ENCODE measurements at regions not wholly inside any gene's neighbourhood (a gene's known extent, or its start where the extent isn't known, plus 50 kb on each side); places are given as distances from the start of the nearest gene placed in this dataset.

DNA sequence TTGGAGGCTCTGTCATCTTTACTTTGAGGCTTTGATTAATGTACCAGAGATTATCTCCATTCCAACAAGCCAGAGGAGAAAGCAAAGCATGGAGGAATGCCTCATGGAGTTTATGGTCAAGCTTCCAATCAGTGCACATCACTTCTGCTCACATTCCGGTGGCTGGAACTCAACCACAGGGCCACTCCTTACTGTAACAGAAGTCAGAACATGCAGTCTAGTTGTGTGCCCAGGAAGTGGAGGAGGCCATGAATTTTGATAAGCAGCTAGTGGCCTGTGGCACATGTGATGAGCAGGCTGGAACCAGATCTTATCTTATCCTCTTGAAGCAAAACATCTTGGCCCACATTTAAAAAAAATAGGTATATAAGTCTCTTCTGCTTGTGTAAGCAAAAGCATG is 258.9 kb upstream of the ARHGAP20 start:
- Histone ChIP-seq H3K14ac (ENCODE audit: low read length) (no peak overlapping the region), H4K91ac (ENCODE audit: low read depth, low read length) (no peak overlapping the region), H2BK12ac (ENCODE audit: low read length) (no peak overlapping the region), H3K9ac (ENCODE audit: low read length) (no peak overlapping the region), H4K12ac (ENCODE audit: low read depth, low read length) (no peak overlapping the region), H3K4ac (ENCODE audit: low read depth, low read length) (no peak overlapping the region), H3K9me3 (ENCODE audit: insufficient read depth, low read depth, low read length) (no peaks in the 10 kb centered on the region), H3K36me3 (ENCODE audit: control insufficient read depth in 1 of 2, insufficient read depth in 2 of 2, low read length in 2 of 2) (no peaks in the 10 kb centered on the region), H4K8ac (ENCODE audit: low read depth, low read length) (no peak overlapping the region), H3K4me3 (ENCODE audit: low read depth, low read length) (no peak overlapping the region), H2AFZ (ENCODE audit: insufficient read depth, low read length, poor library complexity) (no peak overlapping the region), H2BK120ac (ENCODE audit: insufficient read depth, low read length, poor library complexity) (no peak overlapping the region), H3K79me2 (ENCODE audit: control insufficient read depth, insufficient read depth, low read length, poor library complexity) (no peaks in the 10 kb centered on the region), H3K23ac (ENCODE audit: low read length) (no peak overlapping the region), H3K79me1 (ENCODE audit: low read length) (no peaks in the 10 kb centered on the region), H2AK5ac (ENCODE audit: low read length) (no peak overlapping the region), H3K4me1 (ENCODE audit: control insufficient read depth in 1 of 2, insufficient read depth in 2 of 2, low read length in 2 of 2) (no peaks in the 10 kb centered on the region), H3K27ac (ENCODE audit: low read depth, low read length) (no peak overlapping the region), H3K27me3 (ENCODE audit: insufficient read depth, low read length) (no peaks in the 10 kb centered on the region), H3K4me2 (ENCODE audit: low read length) (no peak overlapping the region), H2BK5ac (ENCODE audit: low read depth, low read length, poor library complexity) (no peak overlapping the region), H3K18ac (ENCODE audit: low read length) (no peak overlapping the region)
- no peak for DNase-seq
- WGBS (ENCODE audit: extremely low coverage, insufficient coverage, insufficient read length), result no CpG with 5 or more reads among the region's 1 CpG

GRCh38 chr11:110968348-110969062 is 256.3 kb upstream of the ARHGAP20 start:
- no peak overlapping the region for H2AK5ac ChIP-seq (ENCODE audit: low read length)
- H2AFZ ChIP-seq (ENCODE audit: insufficient read depth, low read length, poor library complexity), result no peak overlapping the region
- no peak overlapping the region for H4K8ac ChIP-seq (ENCODE audit: low read depth, low read length)
- no peaks in the 10 kb centered on the region for H3K9me3 ChIP-seq (ENCODE audit: insufficient read depth, low read depth, low read length)
- H3K79me2 ChIP-seq (ENCODE audit: control insufficient read depth, insufficient read depth, low read length, poor library complexity), result no peaks in the 10 kb centered on the region
- no peak overlapping the region for H3K18ac ChIP-seq (ENCODE audit: low read length)
- no peak overlapping the region for H3K27ac ChIP-seq (ENCODE audit: low read depth, low read length)
- no peak overlapping the region for H3K9ac ChIP-seq (ENCODE audit: low read length)
- H3K27me3 ChIP-seq (ENCODE audit: insufficient read depth, low read length), result no peaks in the 10 kb centered on the region
- H3K4me1 ChIP-seq (ENCODE audit: control insufficient read depth in 1 of 2, insufficient read depth in 2 of 2, low read length in 2 of 2), result no peaks in the 10 kb centered on the region
- H2BK120ac ChIP-seq (ENCODE audit: insufficient read depth, low read length, poor library complexity), result no peak overlapping the region
- H3K4me2 ChIP-seq (ENCODE audit: low read length), result no peak overlapping the region
- WGBS (ENCODE audit: extremely low coverage, insufficient coverage, insufficient read length), result no CpG with 5 or more reads among the region's 4 CpGs
- H3K4ac ChIP-seq (ENCODE audit: low read depth, low read length), result no peak overlapping the region
- H3K79me1 ChIP-seq (ENCODE audit: low read length), result no peaks in the 10 kb centered on the region
- no peak overlapping the region for H2BK12ac ChIP-seq (ENCODE audit: low read length)
- H3K14ac ChIP-seq (ENCODE audit: low read length), result no peak overlapping the region
- DNase-seq, result no peak
- no peak overlapping the region for H4K91ac ChIP-seq (ENCODE audit: low read depth, low read length)
- H2BK5ac ChIP-seq (ENCODE audit: low read depth, low read length, poor library complexity), result no peak overlapping the region
- no peak overlapping the region for H3K23ac ChIP-seq (ENCODE audit: low read length)
- no peak overlapping the region for H3K4me3 ChIP-seq (ENCODE audit: low read depth, low read length)
- H3K36me3 ChIP-seq (ENCODE audit: control insufficient read depth in 1 of 2, insufficient read depth in 2 of 2, low read length in 2 of 2), result no peaks in the 10 kb centered on the region
- no peak overlapping the region for H4K12ac ChIP-seq (ENCODE audit: low read depth, low read length)

GRCh38 chr11:110966131-110966530 is 253.9 kb upstream of the ARHGAP20 start:
- H3K36me3 ChIP-seq (ENCODE audit: control insufficient read depth in 1 of 2, insufficient read depth in 2 of 2, low read length in 2 of 2), result no peaks in the 10 kb centered on the region
- no peaks in the 10 kb centered on the region for H3K79me2 ChIP-seq (ENCODE audit: control insufficient read depth, insufficient read depth, low read length, poor library complexity)
- H3K27me3 ChIP-seq (ENCODE audit: insufficient read depth, low read length), result no peaks in the 10 kb centered on the region
- no peak overlapping the region for H4K8ac ChIP-seq (ENCODE audit: low read depth, low read length)
- H2BK120ac ChIP-seq (ENCODE audit: insufficient read depth, low read length, poor library complexity), result no peak overlapping the region
- no peak overlapping the region for H2AFZ ChIP-seq (ENCODE audit: insufficient read depth, low read length, poor library complexity)
- no peak overlapping the region for H2BK12ac ChIP-seq (ENCODE audit: low read length)
- no peaks in the 10 kb centered on the region for H3K79me1 ChIP-seq (ENCODE audit: low read length)
- H2AK5ac ChIP-seq (ENCODE audit: low read length), result no peak overlapping the region
- H3K18ac ChIP-seq (ENCODE audit: low read length), result no peak overlapping the region
- DNase-seq, result no peak
- no peaks in the 10 kb centered on the region for H3K4me1 ChIP-seq (ENCODE audit: control insufficient read depth in 1 of 2, insufficient read depth in 2 of 2, low read length in 2 of 2)
- H3K9me3 ChIP-seq (ENCODE audit: insufficient read depth, low read depth, low read length), result no peaks in the 10 kb centered on the region
- no CpG with 5 or more reads among the region's 1 CpG for WGBS (ENCODE audit: extremely low coverage, insufficient coverage, insufficient read length)
- no peak overlapping the region for H3K4ac ChIP-seq (ENCODE audit: low read depth, low read length)
- no peak overlapping the region for H3K14ac ChIP-seq (ENCODE audit: low read length)
- H3K27ac ChIP-seq (ENCODE audit: low read depth, low read length), result no peak overlapping the region
- no peak overlapping the region for H4K91ac ChIP-seq (ENCODE audit: low read depth, low read length)
- H3K23ac ChIP-seq (ENCODE audit: low read length), result no peak overlapping the region
- no peak overlapping the region for H2BK5ac ChIP-seq (ENCODE audit: low read depth, low read length, poor library complexity)
- no peak overlapping the region for H3K9ac ChIP-seq (ENCODE audit: low read length)
- H4K12ac ChIP-seq (ENCODE audit: low read depth, low read length), result no peak overlapping the region
- H3K4me2 ChIP-seq (ENCODE audit: low read length), result no peak overlapping the region
- no peak overlapping the region for H3K4me3 ChIP-seq (ENCODE audit: low read depth, low read length)

DNA sequence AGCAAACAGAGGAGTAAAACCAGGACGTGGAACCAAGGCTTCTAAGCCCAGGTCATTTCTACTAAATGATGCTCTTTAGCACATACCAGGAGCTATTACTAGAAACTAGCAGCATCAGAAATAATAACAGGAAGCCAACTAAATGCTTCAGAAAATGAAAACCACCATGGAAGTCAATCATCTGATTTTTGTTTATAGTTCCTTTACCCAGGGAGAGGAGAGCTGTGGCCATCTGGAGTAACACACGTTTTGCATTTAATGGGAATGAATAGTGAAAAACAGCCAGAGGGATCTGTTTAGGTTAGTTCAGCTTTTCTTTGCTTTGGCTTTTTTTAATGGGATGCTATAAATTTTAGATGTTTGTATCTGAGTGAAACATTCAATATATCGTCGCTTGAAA is 250.7 kb upstream of the ARHGAP20 start:
- no peak overlapping the region for H2BK5ac ChIP-seq (ENCODE audit: low read depth, low read length, poor library complexity)
- no peaks in the 10 kb centered on the region for H3K27me3 ChIP-seq (ENCODE audit: insufficient read depth, low read length)
- no peak overlapping the region for H2AFZ ChIP-seq (ENCODE audit: insufficient read depth, low read length, poor library complexity)
- WGBS (ENCODE audit: extremely low coverage, insufficient coverage, insufficient read length), result no CpG with 5 or more reads among the region's 4 CpGs
- H3K4me1 ChIP-seq (ENCODE audit: control insufficient read depth in 1 of 2, insufficient read depth in 2 of 2, low read length in 2 of 2), result no peaks in the 10 kb centered on the region
- H3K79me1 ChIP-seq (ENCODE audit: low read length), result no peaks in the 10 kb centered on the region
- no peaks in the 10 kb centered on the region for H3K9me3 ChIP-seq (ENCODE audit: insufficient read depth, low read depth, low read length)
- H3K14ac ChIP-seq (ENCODE audit: low read length), result no peak overlapping the region
- no peak overlapping the region for H3K23ac ChIP-seq (ENCODE audit: low read length)
- H3K4ac ChIP-seq (ENCODE audit: low read depth, low read length), result no peak overlapping the region
- H3K18ac ChIP-seq (ENCODE audit: low read length), result no peak overlapping the region
- H3K9ac ChIP-seq (ENCODE audit: low read length), result no peak overlapping the region
- no peak overlapping the region for H4K8ac ChIP-seq (ENCODE audit: low read depth, low read length)
- no peak overlapping the region for H3K4me2 ChIP-seq (ENCODE audit: low read length)
- H3K27ac ChIP-seq (ENCODE audit: low read depth, low read length), result no peak overlapping the region
- H3K79me2 ChIP-seq (ENCODE audit: control insufficient read depth, insufficient read depth, low read length, poor library complexity), result no peaks in the 10 kb centered on the region
- H2BK12ac ChIP-seq (ENCODE audit: low read length), result no peak overlapping the region
- H3K36me3 ChIP-seq (ENCODE audit: control insufficient read depth in 1 of 2, insufficient read depth in 2 of 2, low read length in 2 of 2), result no peaks in the 10 kb centered on the region
- no peak for DNase-seq
- H2BK120ac ChIP-seq (ENCODE audit: insufficient read depth, low read length, poor library complexity), result no peak overlapping the region
- H3K4me3 ChIP-seq (ENCODE audit: low read depth, low read length), result no peak overlapping the region
- H2AK5ac ChIP-seq (ENCODE audit: low read length), result no peak overlapping the region
- no peak overlapping the region for H4K91ac ChIP-seq (ENCODE audit: low read depth, low read length)
- no peak overlapping the region for H4K12ac ChIP-seq (ENCODE audit: low read depth, low read length)
